Keratinocyte (primary cell): ENCODE measurements at regions not wholly inside any gene's neighbourhood (a gene's known extent, or its start where the extent isn't known, plus 50 kb on each side); places are given as distances from the start of the nearest gene placed in this dataset.

Experiments
- DNase-seq: peaks from one replicate; pipeline ENCODE4 v3.0.0-alpha.2; 2011; ENCODE audit warnings: low read depth, missing footprints, low spot score
- FAIRE-seq: peaks from 2 replicates; lab custom pipeline; 2011; peaks lifted over from hg19 to GRCh38; lab: Jason Lieb, UNC
- H2AFZ ChIP-seq: 2 replicates; pipeline ENCODE4 v1.6.0; 2012; ENCODE audit warnings: low read length, control low read depth, inconsistent platforms; ENCODE audit not compliant: control insufficient read depth
- H3K27ac ChIP-seq: 2 replicates; pipeline ENCODE4 v1.5.1; 2011; ENCODE audit warnings: low read length; ENCODE audit not compliant: control insufficient read depth, insufficient read depth
- H3K27me3 ChIP-seq: 3 replicates; pipeline ENCODE4 v1.6.0; 2011; ENCODE audit warnings: low read length; ENCODE audit not compliant: control insufficient read depth, insufficient read depth; ENCODE audit errors: extremely low read depth
- H3K36me3 ChIP-seq, 2 experiments: 2 replicates in 1 of 2; 3 replicates in 1 of 2; pipeline ENCODE4 v1.5.1; 2011; ENCODE audit warnings: low read length in 2 of 2, mild to moderate bottlenecking in 1 of 2; ENCODE audit not compliant: control insufficient read depth in 2 of 2, insufficient read depth in 2 of 2; ENCODE audit errors: extremely low read depth in 1 of 2
- H3K4me1 ChIP-seq: 3 replicates; pipeline ENCODE4 v1.5.1; 2011; ENCODE audit warnings: low read length; ENCODE audit not compliant: control insufficient read depth, insufficient read depth; ENCODE audit errors: extremely low read depth
- H3K4me2 ChIP-seq: 3 replicates; pipeline ENCODE4 v1.6.0; 2011; ENCODE audit warnings: low read depth, low read length; ENCODE audit not compliant: control insufficient read depth, insufficient read depth; ENCODE audit errors: extremely low read depth
- H3K4me3 ChIP-seq, 3 experiments: fragments of 200-600 bp in 1 of 3; sonication (generic) in 1 of 3; 2 replicates in 2 of 3; 3 replicates in 1 of 3; pipeline ENCODE4 v1.5.1; 2011 to 2016; ENCODE audit warnings: low read length in 3 of 3, mild to moderate bottlenecking in 3 of 3, control low read depth in 2 of 3, inconsistent platforms in 1 of 3, low read depth in 1 of 3, mixed read lengths in 1 of 3, mixed run types in 1 of 3, moderate library complexity in 1 of 3; ENCODE audit not compliant: control insufficient read depth in 2 of 3, insufficient read depth in 2 of 3; ENCODE audit errors: extremely low read depth in 1 of 3
- H3K79me2 ChIP-seq: 2 replicates; pipeline ENCODE4 v1.6.0; 2012; ENCODE audit warnings: low read length; ENCODE audit not compliant: control insufficient read depth, insufficient read depth
- H3K9ac ChIP-seq: 3 replicates; pipeline ENCODE4 v1.6.0; 2011; ENCODE audit warnings: low read length; ENCODE audit not compliant: control insufficient read depth, insufficient read depth; ENCODE audit errors: extremely low read depth
- H3K9me1 ChIP-seq: 3 replicates; pipeline ENCODE4 v1.6.0; 2011; ENCODE audit warnings: low read length; ENCODE audit not compliant: control insufficient read depth, insufficient read depth; ENCODE audit errors: extremely low read depth
- H3K9me3 ChIP-seq: 2 replicates; pipeline ENCODE4 v1.5.1; 2012; ENCODE audit warnings: low read depth, low read length; ENCODE audit not compliant: control insufficient read depth
- H4K20me1 ChIP-seq: 3 replicates; pipeline ENCODE4 v1.6.0; 2011; ENCODE audit warnings: low read length; ENCODE audit not compliant: control insufficient read depth, insufficient read depth; ENCODE audit errors: extremely low read depth
- CTCF ChIP-seq, 3 experiments: IDR thresholded peaks in 1 of 3; conservative IDR thresholded peaks in 1 of 3; optimal IDR thresholded peaks in 1 of 3; 2 replicates in 2 of 3; 3 replicates in 1 of 3; pipeline versions ENCODE3 to v1.5.1; 2011; ENCODE audit warnings: low read length in 3 of 3, mild to moderate bottlenecking in 3 of 3, moderate library complexity in 2 of 3, control low read depth in 1 of 3, inconsistent platforms in 1 of 3; ENCODE audit not compliant: insufficient read depth in 2 of 3; ENCODE audit errors: extremely low read depth in 1 of 3
- EZH2 ChIP-seq: IDR thresholded peaks from one replicate; pipeline ENCODE4 v1.6.1; 2012; ENCODE audit warnings: inconsistent platforms, mild to moderate bottlenecking, low read length, moderate library complexity
- dilution Hi-C: fragments of 300-500 bp; cut with MboI; formaldehyde crosslinking; loops from one replicate; pipeline ENCODE4 v1.7.0; 2020; ENCODE audit warnings: low sequenced_read_pairs; ENCODE audit not compliant: extremely low pct_ligation_motif_present

- dilution Hi-C loops = no loop called here
- Histone ChIP-seq H3K9me1 (no peaks in the 10 kb centered on the region), H2AFZ (no peak overlapping the region), H4K20me1 (no peaks in the 10 kb centered on the region), H3K9ac (no peak overlapping the region), H3K27me3 (no peaks in the 10 kb centered on the region), H3K27ac (no peak overlapping the region), H3K4me3 (no peak overlapping the region), H3K36me3 (no peaks in the 10 kb centered on the region), H3K79me2 (no peaks in the 10 kb centered on the region), H3K4me2 (no peak overlapping the region), H3K4me1 (no peaks in the 10 kb centered on the region), H3K9me3 (peaks cover 1% of the 10 kb centered on the region)
- FAIRE-seq (peak; percentile 48), DNase-seq (no peak)
- no peak for TF ChIP-seq EZH2
- no peak for TF ChIP-seq CTCF (optimal IDR thresholded peaks at IDR 0.05 in 1 of 3, IDR thresholded peaks at IDR 0.05 in 1 of 3, conservative IDR thresholded peaks at IDR 0.05 in 1 of 3; ENCODE audit: extremely low read depth in 1 of 3, insufficient read depth in 2 of 3, low read length in 3 of 3)
These were observed 73.8 kb downstream of the IRX2 start for GRCh38 chr5:2677689-2678088.

DNA sequence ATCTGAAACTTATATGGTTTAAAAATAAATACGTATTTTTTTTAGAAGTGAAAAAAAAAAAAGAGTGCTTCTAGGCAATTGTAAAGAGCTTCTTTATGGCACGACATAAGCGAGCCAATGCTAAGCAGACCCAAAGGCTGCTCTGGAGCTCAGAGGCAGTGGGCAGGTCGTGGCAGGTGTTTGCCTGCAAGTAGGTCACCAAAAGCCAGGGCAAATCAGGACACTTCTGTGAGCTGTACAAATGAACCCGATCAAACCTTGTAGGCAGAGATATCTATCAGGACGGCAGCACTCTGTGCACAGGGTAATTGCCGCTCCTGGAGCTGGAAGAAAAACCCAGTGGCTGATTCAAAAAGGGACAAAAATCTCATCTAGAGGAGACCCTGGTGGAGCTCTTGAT, 75.9 kb downstream of the IRX2 start:
- H3K4me1 ChIP-seq = peaks cover 15% of the 10 kb centered on the region
- no peak for DNase-seq
- dilution Hi-C loops = no loop called here
- H4K20me1 ChIP-seq = no peaks in the 10 kb centered on the region
- no peaks in the 10 kb centered on the region for H3K36me3 ChIP-seq
- peaks cover 1% of the 10 kb centered on the region for H3K9me3 ChIP-seq
- H3K4me3 ChIP-seq = no peak overlapping the region
- no peaks in the 10 kb centered on the region for H3K27me3 ChIP-seq
- H3K4me2 ChIP-seq = no peak overlapping the region
- no peak overlapping the region for H3K9ac ChIP-seq
- TF ChIP-seq EZH2 (no peak), CTCF (optimal IDR thresholded peaks at IDR 0.05 in 1 of 3, IDR thresholded peaks at IDR 0.05 in 1 of 3, conservative IDR thresholded peaks at IDR 0.05 in 1 of 3; ENCODE audit: extremely low read depth in 1 of 3, insufficient read depth in 2 of 3, low read length in 3 of 3) (no peak)
- H3K79me2 ChIP-seq = no peaks in the 10 kb centered on the region
- no peak overlapping the region for H3K27ac ChIP-seq
- H2AFZ ChIP-seq = no peak overlapping the region
- FAIRE-seq = no peak
- H3K9me1 ChIP-seq = no peaks in the 10 kb centered on the region
